ENCODE measurements at regions not wholly inside any gene's neighbourhood (a gene's known extent, or its start where the extent isn't known, plus 50 kb on each side); places are given as distances from the start of the nearest gene placed in this dataset.

GRCh38 chr16:13781169-13781564 lies 138.8 kb upstream of the ERCC4 start:
- no peak for TF ChIP-seq CTCF (conservative IDR thresholded peaks at IDR 0.05; ENCODE audit: low read depth, low read length)
- TF ChIP-seq EZH2 (IDR thresholded peaks at IDR 0.05; ENCODE audit: low read length, unreplicated experiment) = no peak

All from PC-3 (cell line).